NCI-H1048 (cell line): ENCODE measurements at regions not wholly inside any gene's neighbourhood (a gene's known extent, or its start where the extent isn't known, plus 50 kb on each side); places are given as distances from the start of the nearest gene placed in this dataset.
"Not testable (repeated sequence)": the region's sequence is repeated elsewhere in the genome, so short reads cannot be mapped to it uniquely, and the experiment has no call there.

ENCODE experiments used
- DNase-seq: peaks from one replicate; lab custom pipeline; 2025; lab: John Stamatoyannopoulos, UW

GRCh38 chr6:3920321-3920720 is 71.1 kb downstream of the FAM50B start:
- DNase-seq = no peak

- no peak for DNase-seq
Observed at GRCh38 chr6:3921663-3922062, 72.5 kb downstream of the FAM50B start.

GRCh38 chr6:3922619-3923018 is 73.4 kb downstream of the FAM50B start:
- not testable (repeated sequence) for DNase-seq

- not testable (repeated sequence) for DNase-seq
Observed at GRCh38 chr6:3925223-3926149, 76.3 kb downstream of the FAM50B start.

- no peak for DNase-seq
Observed at GRCh38 chr6:3926150-3926482, 76.9 kb downstream of the FAM50B start.

- DNase-seq = no peak
Observed at GRCh38 chr6:3928111-3928510, 78.9 kb downstream of the FAM50B start.

GRCh38 chr6:3929281-3929798 is 80.2 kb downstream of the FAM50B start:
- DNase-seq = no peak

- DNase-seq = no peak
Observed at GRCh38 chr6:3937438-3937837, 88.3 kb downstream of the FAM50B start.

- no peak for DNase-seq
Observed at GRCh38 chr6:3938715-3939367, 89.7 kb downstream of the FAM50B start.

GRCh38 chr6:3939368-3939958 is 90.3 kb downstream of the FAM50B start:
- no peak for DNase-seq

GRCh38 chr6:3939964-3940363 is 90.8 kb downstream of the FAM50B start:
- no peak for DNase-seq

- DNase-seq = no peak
Observed at GRCh38 chr6:3940703-3941102, 91.5 kb downstream of the FAM50B start.

GRCh38 chr6:3943331-3943765 is 94.2 kb downstream of the FAM50B start:
- DNase-seq = no peak

GRCh38 chr6:3944246-3944645 is 95.1 kb downstream of the FAM50B start:
- DNase-seq = no peak

- DNase-seq = no peak
Observed at GRCh38 chr6:3946778-3947177, 97.6 kb downstream of the FAM50B start.

- no peak for DNase-seq
Observed at GRCh38 chr6:3948866-3949265, 99.7 kb downstream of the FAM50B start.

GRCh38 chr6:3949521-3949920 is 100.3 kb downstream of the FAM50B start:
- DNase-seq = no peak

- DNase-seq = no peak
Observed at GRCh38 chr6:3956054-3956453, 106.9 kb downstream of the FAM50B start.

GRCh38 chr6:3957321-3957720 is 108.1 kb downstream of the FAM50B start:
- DNase-seq = no peak

- no peak for DNase-seq
Observed at GRCh38 chr6:3958255-3958654, 109.1 kb downstream of the FAM50B start.

- no peak for DNase-seq
Observed at GRCh38 chr6:3959385-3959784, 110.2 kb downstream of the FAM50B start.

GRCh38 chr6:3960754-3961361 is 111.7 kb downstream of the FAM50B start:
- DNase-seq = no peak
